ENCODE measurements at regions not wholly inside any gene's neighbourhood (a gene's known extent, or its start where the extent isn't known, plus 50 kb on each side); places are given as distances from the start of the nearest gene placed in this dataset.

- no peaks in the 10 kb centered on the region for H3K27me3 ChIP-seq (ENCODE audit: insufficient read depth, low read length)
- H2AFZ ChIP-seq (ENCODE audit: low read depth, low read length) = no peak overlapping the region
- H3K36me3 ChIP-seq (ENCODE audit: insufficient read depth, low read length) = no peaks in the 10 kb centered on the region
- no peaks in the 10 kb centered on the region for H3K79me2 ChIP-seq (ENCODE audit: insufficient read depth, low read length)
- FAIRE-seq (no peak), DNase-seq (ENCODE audit: low read depth) (no peak)
- TF ChIP-seq CTCF (IDR thresholded peaks at IDR 0.05; ENCODE audit: insufficient read depth, low read depth, low read length) (no peak), EZH2 (IDR thresholded peaks at IDR 0.05; ENCODE audit: insufficient read depth, low read length) (no peak)
- no peaks in the 10 kb centered on the region for H3K9me3 Mint-ChIP-seq (ENCODE audit: unreplicated experiment)
- no peaks in the 10 kb centered on the region for H3K4me1 Mint-ChIP-seq (ENCODE audit: low read depth, unreplicated experiment)
- H3K4me3 ChIP-seq (ENCODE audit: insufficient read depth, low read depth, low read length) = no peak overlapping the region
- no peak overlapping the region for H3K4me2 ChIP-seq (ENCODE audit: low read length)
- no peak overlapping the region for H3K4me3 Mint-ChIP-seq (ENCODE audit: unreplicated experiment)
- no peak overlapping the region for H3K27ac Mint-ChIP-seq (ENCODE audit: unreplicated experiment)
- no peaks in the 10 kb centered on the region for H4K20me1 ChIP-seq (ENCODE audit: insufficient read depth, low read length)
- no peaks in the 10 kb centered on the region for H3K27me3 Mint-ChIP-seq (ENCODE audit: low read depth, unreplicated experiment)
- no peak overlapping the region for H3K27ac ChIP-seq (ENCODE audit: low read depth, low read length)
- no peak overlapping the region for H3K9ac ChIP-seq (ENCODE audit: low read length)
- H3K36me3 Mint-ChIP-seq (ENCODE audit: low read depth, unreplicated experiment) = no peaks in the 10 kb centered on the region
- H3K9me3 ChIP-seq (ENCODE audit: insufficient read depth, low read depth, low read length) = no peaks in the 10 kb centered on the region
- no peaks in the 10 kb centered on the region for H3K4me1 ChIP-seq (ENCODE audit: insufficient read depth, low read length)
Measured at GRCh38 chr4:45385306-45385705, 659.0 kb upstream of the GNPDA2 start.

- FAIRE-seq = no peak
- H4K20me1 ChIP-seq (ENCODE audit: insufficient read depth, low read length) = no peaks in the 10 kb centered on the region
- no peaks in the 10 kb centered on the region for H3K27me3 Mint-ChIP-seq (ENCODE audit: low read depth, unreplicated experiment)
Measured at GRCh38 chr4:45370408-45370807, 644.1 kb upstream of the GNPDA2 start.

More at GRCh38 chr4:45370408-45370807, 644.1 kb upstream of the GNPDA2 start:
- no peak overlapping the region for H2AFZ ChIP-seq (ENCODE audit: low read depth, low read length)
- TF ChIP-seq CTCF (IDR thresholded peaks at IDR 0.05; ENCODE audit: insufficient read depth, low read depth, low read length) (no peak), EZH2 (IDR thresholded peaks at IDR 0.05; ENCODE audit: insufficient read depth, low read length) (no peak)
- no peaks in the 10 kb centered on the region for H3K27me3 ChIP-seq (ENCODE audit: insufficient read depth, low read length)
- Mint-ChIP-seq H3K27ac (ENCODE audit: unreplicated experiment) (no peak overlapping the region), H3K4me3 (ENCODE audit: unreplicated experiment) (no peak overlapping the region), H3K4me1 (ENCODE audit: low read depth, unreplicated experiment) (no peaks in the 10 kb centered on the region), H3K9me3 (ENCODE audit: unreplicated experiment) (no peaks in the 10 kb centered on the region), H3K36me3 (ENCODE audit: low read depth, unreplicated experiment) (no peaks in the 10 kb centered on the region)
- no peak overlapping the region for H3K4me3 ChIP-seq (ENCODE audit: insufficient read depth, low read depth, low read length)
- H3K36me3 ChIP-seq (ENCODE audit: insufficient read depth, low read length) = no peaks in the 10 kb centered on the region
- no peak overlapping the region for H3K27ac ChIP-seq (ENCODE audit: low read depth, low read length)
- H3K9ac ChIP-seq (ENCODE audit: low read length) = no peak overlapping the region
- no peak overlapping the region for H3K4me2 ChIP-seq (ENCODE audit: low read length)
- no peak for DNase-seq (ENCODE audit: low read depth)
- H3K9me3 ChIP-seq (ENCODE audit: insufficient read depth, low read depth, low read length) = no peaks in the 10 kb centered on the region
- H3K79me2 ChIP-seq (ENCODE audit: insufficient read depth, low read length) = no peaks in the 10 kb centered on the region
- H3K4me1 ChIP-seq (ENCODE audit: insufficient read depth, low read length) = no peaks in the 10 kb centered on the region

Data from astrocyte (in vitro differentiated cells and primary cell).